Kidney tubule cell (primary cell): ENCODE measurements at regions not wholly inside any gene's neighbourhood (a gene's known extent, or its start where the extent isn't known, plus 50 kb on each side); places are given as distances from the start of the nearest gene placed in this dataset.

Source experiments
- DNase-seq: peaks from one replicate; pipeline ENCODE4 v3.0.0-alpha.2; 2018; ENCODE audit warnings: low spot score

GRCh38 chr6:156126535-156126934 is 650.6 kb upstream of the ARID1B start:
- DNase-seq, result no peak

- DNase-seq, result no peak
These were observed 651.3 kb upstream of the ARID1B start for GRCh38 chr6:156125844-156126243.

GRCh38 chr6:156123731-156124130 is 653.4 kb upstream of the ARID1B start:
- no peak for DNase-seq

GRCh38 chr6:156121973-156122372 is 655.2 kb upstream of the ARID1B start:
- DNase-seq, result no peak

GRCh38 chr6:156114541-156114940 is 658.9 kb upstream of the NOX3 start:
- DNase-seq, result no peak

GRCh38 chr6:156113631-156114030 is 658.0 kb upstream of the NOX3 start:
- no peak for DNase-seq

GRCh38 chr6:156111913-156112312 is 656.3 kb upstream of the NOX3 start:
- DNase-seq, result no peak

- no peak for DNase-seq
These were observed 654.6 kb upstream of the NOX3 start for GRCh38 chr6:156110249-156110648.

- DNase-seq, result peak; percentile 10
These were observed 654.1 kb upstream of the NOX3 start for GRCh38 chr6:156109713-156110112.

GRCh38 chr6:156107624-156108101 is 652.0 kb upstream of the NOX3 start:
- peak; percentile 54 for DNase-seq

- DNase-seq, result peak; percentile 34
These were observed 646.5 kb upstream of the NOX3 start for GRCh38 chr6:156102129-156102528.

- DNase-seq, result no peak
These were observed 643.2 kb upstream of the NOX3 start for GRCh38 chr6:156098839-156099238.

GRCh38 chr6:156087487-156087886 is 631.8 kb upstream of the NOX3 start:
- no peak for DNase-seq

GRCh38 chr6:156082012-156082411 is 626.4 kb upstream of the NOX3 start:
- DNase-seq, result no peak

GRCh38 chr6:156080371-156080770 is 624.7 kb upstream of the NOX3 start:
- peak; percentile 17 for DNase-seq

GRCh38 chr6:156068881-156069280 is 613.2 kb upstream of the NOX3 start:
- DNase-seq, result no peak

GRCh38 chr6:156065849-156066248 is 610.2 kb upstream of the NOX3 start:
- no peak for DNase-seq

- no peak for DNase-seq
These were observed 606.5 kb upstream of the NOX3 start for GRCh38 chr6:156062091-156062563.

GRCh38 chr6:156061465-156061864 is 605.8 kb upstream of the NOX3 start:
- no peak for DNase-seq

- no peak for DNase-seq
These were observed 604.4 kb upstream of the NOX3 start for GRCh38 chr6:156060013-156060412.

GRCh38 chr6:156058356-156058755 is 602.7 kb upstream of the NOX3 start:
- no peak for DNase-seq

GRCh38 chr6:156057869-156058268 is 602.2 kb upstream of the NOX3 start:
- DNase-seq, result peak; percentile 7

GRCh38 chr6:156056085-156056484 is 600.4 kb upstream of the NOX3 start:
- no peak for DNase-seq

- no peak for DNase-seq
These were observed 598.0 kb upstream of the NOX3 start for GRCh38 chr6:156053626-156054025.
